Adrenal gland (tissue), 9 donors: ENCODE measurements at regions not wholly inside any gene's neighbourhood (a gene's known extent, or its start where the extent isn't known, plus 50 kb on each side); places are given as distances from the start of the nearest gene placed in this dataset.

Experiments
- DNase-seq, 7 donors: peaks; one replicate each; pipeline ENCODE4 v3.0.0-alpha.2; 2019 to 2020
- H3K27ac ChIP-seq, 5 donors: fragments of 200-600 bp; sonication (generic) in 4 of 5; 1 replicate in 3 of 5; 2 replicates in 2 of 5; pipeline versions ENCODE4 v1.5.1 to v1.8.0; 2016 to 2020; ENCODE audit warnings: mild to moderate bottlenecking in 1 of 5
- H3K27me3 ChIP-seq: fragments of 200-600 bp; 2 replicates; pipeline ENCODE4 v1.8.0; 2021
- H3K36me3 ChIP-seq, 2 donors: fragments of 200-600 bp; replicated peaks in 1 of 2; 1 replicate in 1 of 2; 2 replicates in 1 of 2; pipeline versions ENCODE4 v1.5.1 to v1.8.0; 2018 to 2022
- H3K4me1 ChIP-seq, 2 donors: fragments of 200-600 bp; replicated peaks in 1 of 2; 1 replicate in 1 of 2; 2 replicates in 1 of 2; pipeline versions ENCODE4 v1.5.1 to v1.8.0; 2018 to 2021
- H3K4me3 ChIP-seq, 4 donors: fragments of 200-600 bp; sonication (generic) in 3 of 4; one replicate each; pipeline ENCODE4 v1.5.1; 2016 to 2018
- H3K9me3 ChIP-seq, 3 donors: fragments of 200-600 bp; sonication (generic) in 1 of 3; replicated peaks in 1 of 3; 1 replicate in 2 of 3; 2 replicates in 1 of 3; pipeline versions ENCODE4 v1.5.1 to v1.8.0; 2016 to 2021
- CTCF ChIP-seq, 6 experiments: fragments of 450-650 bp in 4 of 6; fragments of 200-600 bp in 2 of 6; sonication (generic) in 1 of 6; IDR thresholded peaks; 1 replicate in 5 of 6; 2 replicates in 1 of 6; pipeline versions ENCODE4 v1.5.1 to v1.8.0; 2016 to 2021; ENCODE audit warnings: antibody characterized with exemption in 6 of 6, mild to moderate bottlenecking in 2 of 6, moderate library complexity in 1 of 6
- POLR2A ChIP-seq, 2 donors: fragments of 450-650 bp; IDR thresholded peaks; one replicate each; pipeline ENCODE4 v1.6.1; 2017; ENCODE audit warnings: antibody characterized with exemption in 2 of 2, mild to moderate bottlenecking in 2 of 2, moderate library complexity in 1 of 2
- WGBS, 4 donors: extraction: QIAGEN DNeasy Blood & Tissue Kit in 2 of 4; methylation state at CpG; one replicate each; pipeline versions ENCODE4 v1.1.5 to v1.1.7; 2013 to 2017; 5-methylcytosine and 5-hydroxymethylcytosine counted together
- intact Hi-C, 2 donors: fragments of 100-400 bp; cut with DNase I; formaldehyde crosslinking; loops; one replicate each; pipeline versions ENCODE4 v1.14.1 to v1.15.0; 2022 to 2023
- donor health status: healthy with polysubstance abuse.
- donor health status: Bipolar disorder and iron deficiency.
- donor health status: DM: yes; HTN: yes; CAD: no.
- donor health status: DM: no; HTN: no; CAD: no.
- donor health status: DM: no; HTN: no; CAD: no.

GRCh38 chr9:129343424-129344375, 165.6 kb upstream of the IER5L start:
- H3K9me3 ChIP-seq = no peaks in the 10 kb centered on the region
- intact Hi-C loops = no loop called here
- TF ChIP-seq POLR2A (IDR thresholded peaks at IDR 0.05) (peak in 1 of 2 donors; percentile 5), CTCF (IDR thresholded peaks at IDR 0.05) (peak in 4 of 6 experiments; percentile 18 to 50 (median 40))
- H3K4me1 ChIP-seq = no peaks in the 10 kb centered on the region
- no peaks in the 10 kb centered on the region for H3K27me3 ChIP-seq
- WGBS, 4 donors = 66 to 80% (median 72%) methylated on average over 20 to 28 of the region's 28 CpGs
- H3K4me3 ChIP-seq = no peak overlapping the region
- H3K36me3 ChIP-seq = no peaks in the 10 kb centered on the region
- DNase-seq = peak; percentile 63 to 87 (median 74)
- peak overlapping the region in 4 of 5 donors; percentile 50 to 83 (median 67) for H3K27ac ChIP-seq

- Histone ChIP-seq H3K27me3 (no peaks in the 10 kb centered on the region), H3K4me1 (no peaks in the 10 kb centered on the region), H3K4me3 (no peak overlapping the region), H3K27ac (peak overlapping the region in 3 of 5 donors; percentile 50 to 83 (median 80)), H3K36me3 (no peaks in the 10 kb centered on the region), H3K9me3 (no peaks in the 10 kb centered on the region)
- intact Hi-C loops = no loop called here
- TF ChIP-seq POLR2A (IDR thresholded peaks at IDR 0.05) (no peak), CTCF (IDR thresholded peaks at IDR 0.05) (no peak)
- DNase-seq = no peak
- WGBS, 4 donors = 78 to 90% (median 87%) methylated on average over 9 to 16 of the region's 16 CpGs
Observed at GRCh38 chr9:129342591-129343423, 164.7 kb upstream of the IER5L start.

GRCh38 chr9:129341987-129342348, 163.9 kb upstream of the IER5L start:
- no peak for DNase-seq
- H3K27me3 ChIP-seq = no peaks in the 10 kb centered on the region
- no peak overlapping the region for H3K4me3 ChIP-seq
- 83 to 97% (median 96%) methylated on average over 7 to 8 of the region's 8 CpGs for WGBS, 4 donors
- H3K36me3 ChIP-seq = no peaks in the 10 kb centered on the region
- intact Hi-C loops = no loop called here
- TF ChIP-seq POLR2A (IDR thresholded peaks at IDR 0.05) (no peak), CTCF (IDR thresholded peaks at IDR 0.05) (no peak)
- peaks cover 0 to 7% of the 10 kb centered on the region in 2 donors for H3K4me1 ChIP-seq
- no peak overlapping the region for H3K27ac ChIP-seq
- H3K9me3 ChIP-seq = no peaks in the 10 kb centered on the region
